22Rv1 (cell line): ENCODE measurements at regions not wholly inside any gene's neighbourhood (a gene's known extent, or its start where the extent isn't known, plus 50 kb on each side); places are given as distances from the start of the nearest gene placed in this dataset.

Experiments
- H3K27ac ChIP-seq: fragments of 450-650 bp; 2 replicates; pipeline ENCODE4 v1.5.1; 2017
- CTCF ChIP-seq: fragments of 450-650 bp; IDR thresholded peaks from 2 replicates; pipeline ENCODE4 v1.5.1; 2017; ENCODE audit warnings: mild to moderate bottlenecking
- ZFX ChIP-seq: fragments of 450-650 bp; IDR thresholded peaks from 2 replicates; pipeline ENCODE4 v1.6.1; 2017; ENCODE audit warnings: antibody characterized with exemption, borderline replicate concordance

GRCh38 chr4:120319046-120319767 is 252.6 kb upstream of the MAD2L1 start:
- no peak overlapping the region for H3K27ac ChIP-seq
- TF ChIP-seq CTCF (no peak), ZFX (no peak)

- no peak overlapping the region for H3K27ac ChIP-seq
- TF ChIP-seq CTCF = no peak
- TF ChIP-seq ZFX = no peak
These were observed 251.7 kb upstream of the MAD2L1 start for GRCh38 chr4:120318196-120318846.

- no peak for TF ChIP-seq ZFX
- TF ChIP-seq CTCF = no peak
- H3K27ac ChIP-seq = no peak overlapping the region
These were observed 251.1 kb upstream of the MAD2L1 start for GRCh38 chr4:120317713-120318112.

DNA sequence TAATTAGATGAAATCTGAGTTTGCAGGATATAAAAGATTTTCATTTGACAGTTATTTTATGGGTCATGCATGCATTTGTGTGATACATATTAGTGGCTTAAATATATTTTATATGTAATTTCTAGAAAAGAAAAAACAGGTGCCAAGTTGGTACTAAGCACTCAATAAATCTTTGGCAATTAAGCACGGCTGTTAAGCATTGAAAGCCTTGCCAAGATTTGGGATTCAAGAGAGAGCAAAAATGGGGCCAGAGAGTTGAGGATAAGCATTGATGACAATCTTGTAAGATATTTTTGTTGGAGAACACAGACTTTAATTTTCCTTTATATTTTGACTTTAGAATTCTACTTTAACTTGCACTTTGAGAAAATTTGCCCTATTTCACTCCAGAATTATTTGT is 249.8 kb upstream of the MAD2L1 start:
- TF ChIP-seq CTCF = no peak
- no peak for TF ChIP-seq ZFX
- H3K27ac ChIP-seq = no peak overlapping the region

DNA sequence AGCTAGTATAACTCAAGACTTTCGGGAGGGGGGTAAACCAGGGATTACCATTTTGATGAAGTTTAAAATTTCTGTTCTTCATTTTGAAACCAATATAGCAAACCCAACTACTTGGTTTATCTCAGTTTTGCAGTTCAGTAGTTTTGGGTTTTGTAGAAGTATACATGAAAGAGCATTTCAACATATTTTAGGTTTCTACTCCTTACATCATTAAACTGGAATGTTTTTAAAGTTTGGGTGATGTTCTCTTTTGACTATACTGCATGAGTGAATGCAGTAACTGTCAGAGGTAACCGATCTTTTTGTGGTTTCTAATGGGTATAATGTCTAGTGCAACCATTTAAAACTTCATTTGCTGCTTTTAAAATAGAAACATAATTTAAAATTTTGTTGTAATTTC is 248.3 kb upstream of the MAD2L1 start:
- TF ChIP-seq ZFX = no peak
- no peak for TF ChIP-seq CTCF
- no peak overlapping the region for H3K27ac ChIP-seq

- no peak overlapping the region for H3K27ac ChIP-seq
- TF ChIP-seq ZFX (no peak), CTCF (no peak)
These were observed 238.2 kb upstream of the MAD2L1 start for GRCh38 chr4:120304801-120305200.

DNA sequence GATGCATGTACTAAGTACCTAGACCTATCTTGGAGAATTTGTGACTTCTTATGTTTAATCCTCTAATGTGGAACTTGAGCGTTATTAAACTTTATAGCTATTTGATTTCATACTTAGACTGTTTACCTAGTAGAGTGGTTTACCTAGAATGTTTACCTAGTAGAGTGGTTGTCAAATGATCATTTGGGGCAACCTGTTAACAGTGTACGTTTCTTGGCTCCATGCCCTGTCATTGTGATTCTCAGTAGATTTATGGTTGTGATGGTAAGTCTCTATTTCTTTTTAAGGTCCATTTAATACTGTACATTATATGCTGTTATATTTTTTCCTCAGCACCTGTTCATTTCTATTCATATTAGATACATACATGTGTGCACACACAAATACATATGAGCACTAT is 233.0 kb upstream of the MAD2L1 start:
- no peak overlapping the region for H3K27ac ChIP-seq
- TF ChIP-seq ZFX = no peak
- no peak for TF ChIP-seq CTCF
